Islet precursor cell (in vitro differentiated cells): ENCODE measurements at regions not wholly inside any gene's neighbourhood (a gene's known extent, or its start where the extent isn't known, plus 50 kb on each side); places are given as distances from the start of the nearest gene placed in this dataset.
"Not testable (repeated sequence)": the region's sequence is repeated elsewhere in the genome, so short reads cannot be mapped to it uniquely, and the experiment has no call there.

Experiments
- DNase-seq: peaks from one replicate; pipeline ENCODE4 v3.0.0-alpha.2; 2018

DNA sequence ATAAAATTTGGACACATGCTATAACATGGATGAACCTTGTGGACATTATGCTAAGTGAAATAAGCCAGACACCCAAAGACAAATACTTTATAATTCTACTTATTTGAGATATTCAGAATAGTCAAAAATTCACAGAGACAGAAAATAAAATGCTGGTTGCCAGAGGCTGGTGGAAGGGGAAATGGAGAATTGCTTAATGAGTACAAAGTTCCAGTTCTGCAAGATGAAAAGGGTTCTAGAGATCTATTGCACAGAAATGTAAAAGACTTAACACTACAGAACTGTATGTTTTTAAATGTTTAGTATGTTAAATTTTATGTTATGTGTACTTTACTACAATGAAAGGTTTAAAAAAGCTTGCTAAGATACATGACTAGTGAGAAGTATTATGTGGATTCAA, 344.8 kb downstream of the CNTN3 start:
- no peak for DNase-seq

DNA sequence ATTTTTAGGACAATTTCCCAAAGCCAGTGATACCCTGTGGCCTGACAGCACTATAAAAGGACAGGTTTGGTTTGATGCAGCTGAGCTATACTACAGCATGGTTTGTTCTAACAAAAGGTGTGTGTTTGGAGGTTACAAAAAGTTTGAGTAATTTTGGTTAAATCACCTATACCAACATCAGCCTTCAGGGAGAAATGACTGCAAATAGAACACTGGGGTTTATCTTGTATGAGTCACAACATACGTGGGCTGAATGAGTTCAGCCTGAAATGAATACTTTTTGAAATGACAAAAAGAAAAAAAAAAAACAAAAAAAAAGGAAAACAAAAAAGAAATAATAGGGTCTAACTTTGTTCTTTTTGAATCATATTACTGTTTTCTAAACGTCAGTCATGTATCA, 345.7 kb downstream of the CNTN3 start:
- DNase-seq = no peak

DNA sequence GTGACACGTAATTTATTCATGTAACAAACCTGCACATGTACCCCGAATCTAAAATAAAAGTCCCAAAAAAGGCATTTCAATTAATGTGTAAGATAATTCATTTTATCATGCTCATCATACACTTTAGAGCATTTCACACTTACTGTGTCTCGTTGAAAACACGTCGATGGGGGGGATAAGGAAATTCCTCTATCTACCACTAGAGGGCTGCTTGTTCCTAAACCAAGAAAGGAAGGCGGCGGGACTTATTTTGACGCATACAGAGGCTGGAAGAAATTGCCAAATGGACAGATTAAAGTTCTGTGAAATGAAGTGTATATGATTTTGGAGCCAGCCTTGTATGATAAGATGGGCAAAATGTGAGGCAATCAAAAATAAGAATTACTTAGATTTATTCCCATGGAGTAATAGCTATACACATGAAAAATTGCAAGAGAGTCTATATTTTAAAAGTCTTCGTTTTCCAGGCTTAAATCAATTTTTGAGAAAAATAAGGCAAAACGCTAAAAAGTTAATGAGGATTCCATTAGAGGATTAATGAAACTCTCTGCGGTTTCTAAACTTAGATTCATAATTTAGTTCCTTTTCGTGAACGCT, 346.8 kb downstream of the CNTN3 start:
- peak; percentile 62 for DNase-seq

GRCh38 chr3:74267131-74267530, 347.3 kb downstream of the CNTN3 start:
- DNase-seq = no peak

GRCh38 chr3:74265069-74265468, 349.4 kb downstream of the CNTN3 start:
- no peak for DNase-seq

DNA sequence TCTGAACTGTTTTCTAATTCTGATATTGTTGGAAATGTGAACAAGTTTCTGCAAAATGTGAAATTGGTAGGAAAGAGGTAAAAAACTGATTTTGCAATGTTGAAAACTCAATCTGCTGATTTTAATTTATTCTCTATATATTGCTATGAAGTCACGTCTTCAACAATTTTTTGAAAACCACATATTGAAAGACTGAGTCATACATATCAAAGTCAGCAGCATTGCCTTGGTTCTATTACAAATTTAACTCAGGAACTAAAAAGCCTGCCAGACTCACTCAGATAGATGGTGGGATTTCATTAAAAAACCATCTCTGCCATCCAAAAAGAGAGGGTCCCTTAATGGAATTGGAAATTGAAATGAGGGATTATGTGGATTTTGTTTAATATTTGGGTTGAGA, 351.4 kb downstream of the CNTN3 start:
- no peak for DNase-seq

DNA sequence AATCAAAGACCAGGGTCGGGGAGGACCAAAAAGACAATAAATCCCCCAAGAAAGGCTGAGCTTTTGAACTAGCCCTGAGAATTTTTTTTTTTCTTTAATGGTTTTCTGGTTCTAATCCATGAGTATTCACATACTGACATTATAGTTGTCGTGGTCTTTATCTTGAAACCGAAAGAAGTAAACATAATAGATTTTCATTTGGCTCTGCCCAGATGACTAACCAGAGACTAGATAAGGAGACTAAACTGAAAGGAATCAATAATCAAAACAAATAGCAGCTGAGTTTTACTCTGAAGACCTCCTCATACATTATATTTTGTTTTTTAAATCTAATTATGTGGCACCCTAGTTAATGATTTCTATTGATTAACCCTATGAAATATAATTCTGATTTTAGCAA, 381.4 kb downstream of the CNTN3 start:
- DNase-seq = no peak

DNA sequence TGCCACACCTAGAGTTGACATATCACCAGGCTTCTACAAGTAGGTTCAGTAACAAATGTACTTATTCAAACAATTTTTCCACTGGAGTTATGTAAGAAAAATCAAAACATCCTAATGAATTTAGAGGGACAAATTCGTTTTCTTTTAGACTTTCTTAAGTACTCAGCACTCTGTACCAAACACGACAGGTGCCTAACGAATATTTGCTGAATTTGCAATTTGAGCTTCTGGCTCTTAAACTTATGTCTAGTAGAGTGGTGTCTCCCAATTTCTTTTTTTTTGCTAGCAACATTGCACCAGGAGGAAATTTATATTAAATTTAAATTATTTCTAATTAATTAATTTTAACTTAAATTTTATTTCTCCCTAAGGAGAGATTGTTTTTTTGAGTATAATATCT, 397.0 kb downstream of the CNTN3 start:
- no peak for DNase-seq

GRCh38 chr3:74214286-74214685, 400.2 kb downstream of the CNTN3 start:
- no peak for DNase-seq

DNA sequence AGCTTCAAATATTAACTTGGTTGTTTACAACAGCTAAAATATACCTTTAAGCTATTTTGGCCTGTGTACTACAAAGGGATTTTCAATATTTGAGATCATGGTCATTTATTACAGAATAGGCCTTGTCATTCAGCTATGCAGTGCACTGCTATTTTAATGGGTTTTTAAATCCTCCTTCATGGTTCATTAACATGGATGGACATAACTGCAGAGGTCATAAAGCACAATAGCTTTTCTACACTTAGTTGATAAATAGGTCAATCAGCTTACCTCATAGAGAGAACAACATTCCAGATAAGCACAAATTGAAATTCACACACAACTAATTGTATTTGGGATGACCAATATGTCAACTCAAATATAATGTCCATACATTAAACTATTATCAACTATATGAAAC, 403.7 kb downstream of the CNTN3 start:
- no peak for DNase-seq

GRCh38 chr3:74200952-74201351, 413.5 kb downstream of the CNTN3 start:
- no peak for DNase-seq

- not testable (repeated sequence) for DNase-seq
Observed at GRCh38 chr3:74178664-74179063, 435.8 kb downstream of the CNTN3 start.

DNA sequence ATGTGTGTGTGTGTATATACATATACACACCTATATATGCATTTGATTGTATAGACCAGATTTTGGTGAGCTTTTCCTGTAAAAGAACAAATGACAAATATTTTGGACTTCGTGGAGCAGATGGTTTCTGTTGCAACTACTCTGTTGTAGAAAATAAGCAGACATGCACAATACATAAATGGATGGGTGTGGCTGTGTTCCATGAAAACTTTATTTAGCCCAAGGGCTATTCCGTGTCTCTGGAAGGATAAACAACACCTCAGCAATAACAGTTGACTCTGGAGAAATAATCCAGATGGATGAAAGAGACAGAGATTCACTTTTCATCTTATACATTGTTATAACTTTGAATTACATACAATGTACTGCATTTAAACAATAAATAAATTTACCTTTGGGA, 441.4 kb downstream of the CNTN3 start:
- DNase-seq = no peak

DNA sequence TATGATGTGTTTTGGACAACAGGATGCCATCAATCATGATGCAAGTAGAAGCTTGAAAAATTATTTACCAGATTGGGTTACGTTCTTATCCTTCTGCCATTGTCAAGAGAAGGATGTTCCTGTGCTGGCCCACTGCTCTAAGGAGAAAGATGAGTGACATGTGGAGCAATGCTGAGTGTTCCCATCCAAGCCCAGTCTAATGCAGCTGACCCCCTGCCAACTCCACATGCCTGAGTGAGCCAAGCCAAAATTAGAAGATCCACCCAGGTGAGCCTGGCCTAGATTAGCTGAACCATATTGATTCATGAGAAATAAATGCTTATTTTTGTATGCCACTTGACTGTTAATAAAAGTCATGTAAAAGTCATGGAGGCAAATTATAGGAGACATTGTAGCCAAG, 446.5 kb downstream of the CNTN3 start:
- no peak for DNase-seq

DNA sequence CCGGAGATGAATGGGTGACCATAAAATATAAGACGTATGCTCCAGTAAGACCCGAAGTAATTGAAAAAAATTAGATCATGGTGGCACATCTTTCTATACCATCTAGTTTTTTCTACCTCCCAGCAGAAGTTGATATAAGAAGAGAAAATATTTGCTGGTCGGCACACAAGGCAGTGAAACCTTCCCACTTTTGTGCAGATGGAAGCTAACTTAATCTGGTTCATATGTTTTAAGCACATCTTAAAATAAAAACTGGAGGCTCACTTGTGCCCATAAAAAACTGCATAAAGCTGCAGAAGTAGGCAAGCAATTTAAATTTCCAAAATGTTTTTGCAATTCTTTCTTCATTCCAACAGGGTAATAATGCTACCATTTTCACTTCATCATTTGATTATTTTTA, 449.2 kb downstream of the CNTN3 start:
- no peak for DNase-seq

DNA sequence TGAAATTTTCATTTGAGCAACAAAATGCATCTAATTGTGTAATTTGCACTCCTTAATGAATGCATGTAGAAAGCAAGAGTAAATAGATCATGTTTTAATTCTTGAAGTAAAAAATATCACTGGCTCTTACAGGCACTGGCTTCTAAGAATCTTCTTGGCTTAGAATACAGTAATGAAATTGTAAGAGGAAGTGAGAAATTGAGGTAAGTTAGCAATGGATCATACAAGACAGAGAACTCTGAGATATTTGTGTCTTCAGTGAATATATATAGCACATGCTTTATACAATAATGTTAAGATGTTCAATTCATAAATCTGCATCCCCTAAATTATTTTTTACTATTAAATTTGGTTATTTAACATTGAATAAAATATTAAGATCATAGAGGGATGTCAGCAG, 465.0 kb downstream of the CNTN3 start:
- no peak for DNase-seq

- no peak for DNase-seq
Observed at GRCh38 chr3:74145277-74145676, 469.2 kb downstream of the CNTN3 start.

DNA sequence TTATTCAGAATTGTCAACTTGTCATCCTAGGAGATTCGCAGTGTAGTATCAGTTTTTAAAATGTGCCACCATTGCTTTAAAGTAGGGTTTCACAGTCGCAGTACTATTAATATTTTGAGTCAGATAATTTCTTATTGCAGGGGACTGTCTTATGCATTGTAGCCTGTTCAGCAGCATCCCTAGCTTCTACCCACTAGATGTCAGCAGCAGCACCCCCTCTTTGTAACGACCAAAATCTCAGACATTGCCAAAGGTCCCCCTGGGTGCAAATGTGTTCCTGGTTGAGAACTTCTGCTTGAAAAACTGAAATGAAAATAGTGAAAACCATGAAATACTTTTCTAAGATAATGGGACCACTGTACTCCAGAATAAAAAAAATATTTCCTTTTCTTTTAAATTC, 474.8 kb downstream of the CNTN3 start:
- no peak for DNase-seq

DNA sequence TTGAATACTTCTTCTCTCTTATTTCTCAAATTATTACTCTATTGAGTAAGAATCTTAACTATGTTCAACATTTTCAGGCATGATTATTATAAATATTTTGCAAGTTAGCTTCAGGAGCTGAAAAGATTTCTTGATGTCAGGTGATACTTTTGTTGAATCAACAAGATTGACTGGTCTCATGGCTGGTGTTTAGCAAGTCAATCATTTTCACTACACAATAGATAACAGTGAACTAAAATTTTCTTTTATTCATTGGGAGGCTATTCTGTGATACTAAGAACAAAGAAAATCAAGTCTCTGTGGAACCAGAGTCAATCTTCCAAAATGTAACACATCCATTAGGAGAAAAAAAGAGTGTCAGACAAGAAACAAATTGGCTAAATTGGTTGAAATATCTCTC, 476.7 kb downstream of the CNTN3 start:
- DNase-seq = no peak

DNA sequence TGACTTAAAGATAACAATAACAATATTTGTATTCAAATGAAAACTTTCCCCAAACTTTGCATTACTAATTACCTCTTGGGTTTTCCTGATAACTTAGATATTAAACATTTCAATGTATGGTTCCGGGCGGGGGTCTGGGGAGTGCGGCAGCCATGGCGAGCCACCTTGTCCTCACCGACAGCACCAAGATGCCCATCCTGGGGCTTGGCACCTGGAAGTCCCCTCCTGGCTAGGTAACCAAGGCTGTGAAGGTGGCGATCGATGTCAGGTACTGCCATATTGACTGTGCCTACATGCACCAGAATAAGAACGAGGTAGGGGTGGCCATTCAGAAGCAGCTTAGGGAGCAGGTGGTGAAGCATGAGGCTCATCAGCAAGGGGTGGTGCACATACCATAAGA, 478.7 kb downstream of the CNTN3 start:
- DNase-seq = no peak

- no peak for DNase-seq
Observed at GRCh38 chr3:74134831-74135230, 479.6 kb downstream of the CNTN3 start.

DNA sequence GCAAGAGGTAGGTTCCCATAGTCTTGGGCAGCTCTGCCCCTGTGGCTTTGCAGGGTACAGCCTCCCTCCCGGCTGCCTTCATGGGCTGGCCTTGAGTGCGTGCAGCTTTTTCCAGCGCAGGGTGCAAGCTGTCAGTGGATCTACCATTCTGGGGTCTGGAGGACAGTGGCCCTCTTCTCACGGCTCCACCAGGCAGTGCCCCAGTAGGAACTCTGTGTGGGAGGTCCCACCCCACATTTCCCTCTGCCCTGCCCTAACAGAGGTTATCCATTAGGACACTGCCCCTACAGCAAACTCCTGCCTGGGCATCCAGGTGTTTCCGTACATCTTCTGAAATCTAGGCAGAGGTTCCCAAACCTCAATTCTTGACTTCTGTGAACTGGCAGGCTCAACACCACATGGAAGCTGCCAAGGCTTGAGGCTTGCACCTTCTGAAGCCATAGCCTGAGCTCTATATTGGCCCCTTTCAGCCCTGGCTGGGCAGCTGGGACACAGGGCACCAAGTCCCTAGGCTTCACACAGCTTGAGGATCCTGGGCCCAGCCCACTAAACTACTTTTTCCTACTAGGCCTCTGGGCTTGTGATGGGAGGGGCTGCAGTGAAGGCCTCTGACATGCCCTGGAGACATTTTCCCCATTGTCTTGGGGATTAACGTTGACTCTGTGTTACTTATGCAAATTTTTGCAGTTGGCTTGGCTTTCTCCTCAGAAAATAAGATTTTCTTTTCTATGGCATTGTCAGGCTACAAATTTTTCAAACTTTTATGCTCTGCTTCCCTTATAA, 482.7 kb downstream of the CNTN3 start:
- peak; percentile 52 for DNase-seq

DNA sequence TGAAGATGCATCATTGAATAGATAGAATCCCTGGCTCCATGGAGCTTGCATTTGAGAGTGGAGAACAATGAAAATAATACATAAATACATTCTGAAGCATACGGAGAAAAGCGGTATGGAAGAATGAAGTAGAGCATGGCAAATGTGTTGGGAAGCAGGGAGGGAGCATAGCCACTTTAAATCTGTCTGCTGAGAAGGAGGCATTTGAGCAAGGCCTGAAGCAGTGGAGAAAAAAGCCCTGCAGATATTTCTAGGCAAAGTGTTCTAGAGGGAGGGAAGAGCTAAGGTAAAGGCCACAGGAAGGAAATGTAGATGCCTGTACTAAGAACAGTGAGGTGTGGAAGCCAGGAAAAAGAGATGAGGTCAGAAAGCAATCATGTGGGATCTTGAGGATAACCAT, 484.8 kb downstream of the CNTN3 start:
- DNase-seq = no peak

GRCh38 chr3:74129056-74129455, 485.4 kb downstream of the CNTN3 start:
- no peak for DNase-seq

GRCh38 chr3:74127256-74127655, 487.2 kb downstream of the CNTN3 start:
- no peak for DNase-seq
